ENCODE measurements at regions not wholly inside any gene's neighbourhood (a gene's known extent, or its start where the extent isn't known, plus 50 kb on each side); places are given as distances from the start of the nearest gene placed in this dataset.
"Not testable (repeated sequence)": the region's sequence is repeated elsewhere in the genome, so short reads cannot be mapped to it uniquely, and the experiment has no call there.

GRCh38 chr5:168088410-168089173 lies 202.9 kb upstream of the WWC1 start:
- no peak for DNase-seq

GRCh38 chr5:168089201-168089887 lies 202.1 kb upstream of the WWC1 start:
- DNase-seq: no peak

- DNase-seq: no peak
Observed at GRCh38 chr5:168092209-168093185, 198.9 kb upstream of the WWC1 start.

- no peak for DNase-seq
Observed at GRCh38 chr5:168093200-168093910, 198.1 kb upstream of the WWC1 start.

- DNase-seq: no peak
Observed at GRCh38 chr5:168096525-168096924, 194.9 kb upstream of the WWC1 start.

- no peak for DNase-seq
Observed at GRCh38 chr5:168097876-168098653, 193.4 kb upstream of the WWC1 start.

GRCh38 chr5:168101352-168101751 lies 190.1 kb upstream of the WWC1 start:
- no peak for DNase-seq

GRCh38 chr5:168103018-168103417 lies 188.4 kb upstream of the WWC1 start:
- not testable (repeated sequence) for DNase-seq

- no peak for DNase-seq
Observed at GRCh38 chr5:168104350-168104749, 187.1 kb upstream of the WWC1 start.

- no peak for DNase-seq
Observed at GRCh38 chr5:168104811-168105481, 186.5 kb upstream of the WWC1 start.

- DNase-seq: no peak
Observed at GRCh38 chr5:168106008-168106761, 185.3 kb upstream of the WWC1 start.

GRCh38 chr5:168109441-168109840 lies 182.0 kb upstream of the WWC1 start:
- no peak for DNase-seq

- no peak for DNase-seq
Observed at GRCh38 chr5:168110384-168110783, 181.1 kb upstream of the WWC1 start.

GRCh38 chr5:168110870-168111832 lies 180.3 kb upstream of the WWC1 start:
- DNase-seq: no peak

- no peak for DNase-seq
Observed at GRCh38 chr5:168114444-168115017, 176.9 kb upstream of the WWC1 start.

GRCh38 chr5:168117469-168117868 lies 174.0 kb upstream of the WWC1 start:
- DNase-seq: no peak

GRCh38 chr5:168118042-168118668 lies 173.3 kb upstream of the WWC1 start:
- no peak for DNase-seq

- no peak for DNase-seq
Observed at GRCh38 chr5:168120401-168121137, 170.9 kb upstream of the WWC1 start.
